ENCODE measurements at regions not wholly inside any gene's neighbourhood (a gene's known extent, or its start where the extent isn't known, plus 50 kb on each side); places are given as distances from the start of the nearest gene placed in this dataset.
A peak's percentile ranks its signal among the peaks of the same experiment; 100 is the strongest.

- DNase-seq = no peak
- H3K27ac Mint-ChIP-seq = no peak overlapping the region
- H3K9me3 Mint-ChIP-seq = peaks cover 5% of the 10 kb centered on the region
- TF ChIP-seq, protein P1, sequence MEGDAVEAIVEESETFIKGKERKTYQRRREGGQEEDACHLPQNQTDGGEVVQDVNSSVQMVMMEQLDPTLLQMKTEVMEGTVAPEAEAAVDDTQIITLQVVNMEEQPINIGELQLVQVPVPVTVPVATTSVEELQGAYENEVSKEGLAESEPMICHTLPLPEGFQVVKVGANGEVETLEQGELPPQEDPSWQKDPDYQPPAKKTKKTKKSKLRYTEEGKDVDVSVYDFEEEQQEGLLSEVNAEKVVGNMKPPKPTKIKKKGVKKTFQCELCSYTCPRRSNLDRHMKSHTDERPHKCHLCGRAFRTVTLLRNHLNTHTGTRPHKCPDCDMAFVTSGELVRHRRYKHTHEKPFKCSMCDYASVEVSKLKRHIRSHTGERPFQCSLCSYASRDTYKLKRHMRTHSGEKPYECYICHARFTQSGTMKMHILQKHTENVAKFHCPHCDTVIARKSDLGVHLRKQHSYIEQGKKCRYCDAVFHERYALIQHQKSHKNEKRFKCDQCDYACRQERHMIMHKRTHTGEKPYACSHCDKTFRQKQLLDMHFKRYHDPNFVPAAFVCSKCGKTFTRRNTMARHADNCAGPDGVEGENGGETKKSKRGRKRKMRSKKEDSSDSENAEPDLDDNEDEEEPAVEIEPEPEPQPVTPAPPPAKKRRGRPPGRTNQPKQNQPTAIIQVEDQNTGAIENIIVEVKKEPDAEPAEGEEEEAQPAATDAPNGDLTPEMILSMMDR (IDR thresholded peaks at IDR 0.05) = no peak
- peaks cover 7% of the 10 kb centered on the region for H3K27me3 Mint-ChIP-seq (ENCODE audit: low read depth, poor library complexity)
- no peak overlapping the region for H3K4me3 Mint-ChIP-seq
- H3K36me3 Mint-ChIP-seq (ENCODE audit: low read depth) = no peaks in the 10 kb centered on the region
- H3K4me1 Mint-ChIP-seq = no peaks in the 10 kb centered on the region
These were observed 501.5 kb downstream of the UQCRFS1 start for GRCh38 chr19:28711411-28711810.

GRCh38 chr19:28710278-28710677 is 502.7 kb downstream of the UQCRFS1 start:
- H3K27me3 Mint-ChIP-seq (ENCODE audit: low read depth, poor library complexity) = peaks cover 7% of the 10 kb centered on the region
- DNase-seq = peak; percentile 21
- H3K4me1 Mint-ChIP-seq = no peaks in the 10 kb centered on the region

GRCh38 chr19:28706693-28707092 is 506.3 kb downstream of the UQCRFS1 start:
- no peak overlapping the region for H3K4me3 Mint-ChIP-seq
- no peaks in the 10 kb centered on the region for H3K4me1 Mint-ChIP-seq
- no peaks in the 10 kb centered on the region for H3K36me3 Mint-ChIP-seq (ENCODE audit: low read depth)
- TF ChIP-seq, protein P1 (IDR thresholded peaks at IDR 0.05) = no peak
- peaks cover under 1% of the 10 kb centered on the region for H3K27me3 Mint-ChIP-seq (ENCODE audit: low read depth, poor library complexity)
- no peaks in the 10 kb centered on the region for H3K9me3 Mint-ChIP-seq
- no peak for DNase-seq
- no peak overlapping the region for H3K27ac Mint-ChIP-seq

More at GRCh38 chr19:28710278-28710677, 502.7 kb downstream of the UQCRFS1 start:
- TF ChIP-seq, protein P1 (IDR thresholded peaks at IDR 0.05) = peak; percentile 77
- H3K36me3 Mint-ChIP-seq (ENCODE audit: low read depth) = no peaks in the 10 kb centered on the region
- no peak overlapping the region for H3K27ac Mint-ChIP-seq
- no peak overlapping the region for H3K4me3 Mint-ChIP-seq
- no peaks in the 10 kb centered on the region for H3K9me3 Mint-ChIP-seq

DNA sequence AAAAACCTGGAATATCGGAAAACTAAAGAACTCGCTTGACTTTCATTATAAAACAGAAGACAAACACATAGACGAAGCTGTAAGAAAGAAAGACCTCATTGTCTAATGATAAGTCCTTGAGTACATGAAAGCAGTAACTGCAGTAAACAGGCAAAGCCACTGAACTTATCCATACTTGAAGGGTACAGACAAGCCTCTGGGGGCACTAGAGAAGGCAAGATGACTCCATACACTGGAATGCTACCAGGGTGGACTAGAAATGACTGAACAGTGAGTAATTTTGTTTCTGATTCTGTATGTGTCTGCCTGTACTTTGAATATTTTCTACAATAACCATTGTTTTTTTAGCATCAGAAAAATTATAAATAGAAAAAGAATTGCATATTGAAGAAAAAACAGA is 507.9 kb downstream of the UQCRFS1 start:
- no peaks in the 10 kb centered on the region for H3K36me3 Mint-ChIP-seq (ENCODE audit: low read depth)
- H3K4me3 Mint-ChIP-seq = no peak overlapping the region
- TF ChIP-seq, protein P1 (IDR thresholded peaks at IDR 0.05) = peak; percentile 30
- DNase-seq = no peak
- H3K9me3 Mint-ChIP-seq = no peaks in the 10 kb centered on the region
- no peaks in the 10 kb centered on the region for H3K27me3 Mint-ChIP-seq (ENCODE audit: low read depth, poor library complexity)
- no peaks in the 10 kb centered on the region for H3K4me1 Mint-ChIP-seq
- H3K27ac Mint-ChIP-seq = no peak overlapping the region

DNA sequence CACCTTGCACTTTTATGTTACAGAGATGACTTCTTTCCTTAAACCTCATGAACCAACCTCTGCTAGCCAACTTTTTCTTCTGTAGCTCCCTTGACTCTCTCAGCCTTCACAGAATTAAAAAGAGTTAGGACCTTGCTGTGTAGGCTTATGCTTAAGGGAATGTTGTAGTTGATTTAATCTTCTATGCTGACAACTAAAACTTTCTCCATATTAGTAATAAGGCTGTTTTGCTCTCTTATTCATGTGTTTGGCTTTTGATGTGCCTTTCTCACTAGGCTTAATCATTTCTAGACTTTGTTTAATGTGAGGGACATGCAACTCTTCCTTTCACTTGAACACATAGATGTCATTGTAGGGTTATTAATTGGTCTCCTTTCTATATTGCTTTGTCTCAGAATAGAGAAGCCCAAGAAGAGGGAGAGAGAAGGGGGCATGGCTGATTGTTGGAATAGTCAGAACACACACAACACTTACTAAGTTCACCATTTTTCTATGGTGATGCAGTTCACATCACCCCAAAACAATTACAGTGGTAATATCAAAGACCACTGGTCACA is 509.5 kb downstream of the UQCRFS1 start:
- no peaks in the 10 kb centered on the region for H3K36me3 Mint-ChIP-seq (ENCODE audit: low read depth)
- H3K9me3 Mint-ChIP-seq = no peaks in the 10 kb centered on the region
- H3K4me3 Mint-ChIP-seq = no peak overlapping the region
- no peaks in the 10 kb centered on the region for H3K4me1 Mint-ChIP-seq
- TF ChIP-seq, protein P1 (IDR thresholded peaks at IDR 0.05) = no peak
- no peak for DNase-seq
- H3K27me3 Mint-ChIP-seq (ENCODE audit: low read depth, poor library complexity) = no peaks in the 10 kb centered on the region
- no peak overlapping the region for H3K27ac Mint-ChIP-seq

GRCh38 chr19:28701491-28701890 is 511.5 kb downstream of the UQCRFS1 start:
- no peak overlapping the region for H3K27ac Mint-ChIP-seq

More at GRCh38 chr19:28701491-28701890, 511.5 kb downstream of the UQCRFS1 start:
- Mint-ChIP-seq H3K9me3 (no peaks in the 10 kb centered on the region), H3K4me1 (no peaks in the 10 kb centered on the region), H3K36me3 (ENCODE audit: low read depth) (no peaks in the 10 kb centered on the region), H3K4me3 (no peak overlapping the region), H3K27me3 (ENCODE audit: low read depth, poor library complexity) (no peaks in the 10 kb centered on the region)
- TF ChIP-seq, protein P1 (IDR thresholded peaks at IDR 0.05) = no peak
- no peak for DNase-seq
